ENCODE measurements at regions not wholly inside any gene's neighbourhood (a gene's known extent, or its start where the extent isn't known, plus 50 kb on each side); places are given as distances from the start of the nearest gene placed in this dataset.

- H3K27me3 Mint-ChIP-seq (ENCODE audit: low read depth in 3 of 3): peaks cover 2 to 6% (median 3%) of the 10 kb centered on the region in 3 donors
- Histone ChIP-seq H3K4me3 (replicated peaks in 1 of 3; ENCODE audit: low read depth in 2 of 3, low read length in 3 of 3) (no peak overlapping the region), H2AFZ (ENCODE audit: insufficient read depth, low read depth, low read length, poor library complexity, severe bottlenecking) (no peak overlapping the region), H3K27ac (ENCODE audit: low read depth in 1 of 2, low read length in 2 of 2) (no peak overlapping the region), H3K36me3 (replicated peaks in 1 of 2; ENCODE audit: control insufficient read depth in 1 of 2, insufficient read depth in 2 of 2, low read length in 2 of 2) (no peaks in the 10 kb centered on the region), H3K9ac (ENCODE audit: insufficient read depth, low read length, poor library complexity, severe bottlenecking) (no peak overlapping the region), H3K4me2 (replicated peaks; ENCODE audit: extremely low read depth, low read length, poor library complexity, severe bottlenecking) (no peak overlapping the region), H3K9me3 (replicated peaks in 1 of 2; ENCODE audit: control insufficient read depth in 1 of 2, insufficient read depth in 1 of 2, low read length in 2 of 2) (no peaks in the 10 kb centered on the region), H3K27me3 (ENCODE audit: control insufficient read depth in 2 of 2, insufficient read depth in 2 of 2, low read length in 2 of 2) (no peaks in the 10 kb centered on the region), H4K20me1 (ENCODE audit: insufficient read depth, low read length) (no peaks in the 10 kb centered on the region), H3K79me2 (ENCODE audit: insufficient read depth, low read length) (no peaks in the 10 kb centered on the region), H3K4me1 (ENCODE audit: control insufficient read depth in 1 of 2, insufficient read depth in 2 of 2, low read length in 2 of 2) (peaks cover 0 to 4% of the 10 kb centered on the region in 2 donors)
- no peaks in the 10 kb centered on the region for H3K9me3 Mint-ChIP-seq
- intact Hi-C loops (cut with micrococcal nuclease): loop anchor here in 1 of 2 donors (10.0 kb wide), 1 partner anchor 312 kb away; no protein-coding TSS in a partner anchor
- no peak for DNase-seq
- peak overlapping the region in 1 of 7 donors; percentile 19 for H3K27ac Mint-ChIP-seq
- H3K36me3 Mint-ChIP-seq: no peaks in the 10 kb centered on the region
- TF ChIP-seq CTCF (IDR thresholded peaks at IDR 0.05): no peak
- WGBS (ENCODE audit: insufficient coverage): 94% methylated on average over 3 of the region's 4 CpGs
- H3K4me1 Mint-ChIP-seq: peaks cover 11% of the 10 kb centered on the region
- no peak overlapping the region for H3K4me3 Mint-ChIP-seq
These were observed 114.8 kb upstream of the WDR11 start for GRCh38 chr10:120736377-120736776.

DNA sequence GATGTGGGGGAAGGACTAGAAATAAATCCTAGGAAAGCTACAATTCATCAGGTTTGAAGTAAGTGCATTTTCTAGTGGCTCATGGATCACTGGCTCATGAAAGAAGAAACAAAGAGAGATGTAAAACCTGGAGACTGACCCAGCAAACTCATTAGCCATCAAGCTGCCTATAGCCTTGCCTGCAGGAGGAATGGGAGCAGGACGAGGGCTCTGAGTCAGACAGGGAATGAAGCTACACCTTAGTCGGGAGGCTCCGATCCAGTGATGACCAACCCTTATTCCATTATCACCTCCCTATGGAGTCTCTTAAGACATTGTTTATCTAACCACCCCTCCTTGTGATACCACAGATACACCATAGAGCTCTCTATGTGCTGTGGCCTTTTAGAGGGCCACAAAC is 112.5 kb upstream of the WDR11 start:
- H2AFZ ChIP-seq (ENCODE audit: insufficient read depth, low read depth, low read length, poor library complexity, severe bottlenecking): no peak overlapping the region
- no peak overlapping the region for H3K27ac ChIP-seq (ENCODE audit: low read depth in 1 of 2, low read length in 2 of 2)
- Mint-ChIP-seq H3K36me3 (no peaks in the 10 kb centered on the region), H3K4me1 (peaks cover 11% of the 10 kb centered on the region), H3K27me3 (ENCODE audit: low read depth in 3 of 3) (peaks cover 2 to 6% (median 2%) of the 10 kb centered on the region in 3 donors), H3K27ac (no peak overlapping the region), H3K9me3 (peaks cover 0 to under 1% (median 0%) of the 10 kb centered on the region in 7 donors), H3K4me3 (no peak overlapping the region)
- no peak overlapping the region for H3K4me3 ChIP-seq (replicated peaks in 1 of 3; ENCODE audit: low read depth in 2 of 3, low read length in 3 of 3)
- no peaks in the 10 kb centered on the region for H3K79me2 ChIP-seq (ENCODE audit: insufficient read depth, low read length)
- H3K36me3 ChIP-seq (replicated peaks in 1 of 2; ENCODE audit: control insufficient read depth in 1 of 2, insufficient read depth in 2 of 2, low read length in 2 of 2): no peaks in the 10 kb centered on the region
- no peaks in the 10 kb centered on the region for H3K9me3 ChIP-seq (replicated peaks in 1 of 2; ENCODE audit: control insufficient read depth in 1 of 2, insufficient read depth in 1 of 2, low read length in 2 of 2)
- H3K4me1 ChIP-seq (ENCODE audit: control insufficient read depth in 1 of 2, insufficient read depth in 2 of 2, low read length in 2 of 2): peaks cover 0 to 4% of the 10 kb centered on the region in 2 donors
- TF ChIP-seq CTCF (IDR thresholded peaks at IDR 0.05): no peak
- intact Hi-C loops (cut with micrococcal nuclease): loop anchor here in 1 of 2 donors (10.0 kb wide), 1 partner anchor 314 kb away; no protein-coding TSS in a partner anchor
- H4K20me1 ChIP-seq (ENCODE audit: insufficient read depth, low read length): no peaks in the 10 kb centered on the region
- no peaks in the 10 kb centered on the region for H3K27me3 ChIP-seq (ENCODE audit: control insufficient read depth in 2 of 2, insufficient read depth in 2 of 2, low read length in 2 of 2)
- no peak for DNase-seq
- H3K9ac ChIP-seq (ENCODE audit: insufficient read depth, low read length, poor library complexity, severe bottlenecking): no peak overlapping the region
- no peak overlapping the region for H3K4me2 ChIP-seq (replicated peaks; ENCODE audit: extremely low read depth, low read length, poor library complexity, severe bottlenecking)
- WGBS (ENCODE audit: insufficient coverage): 100% methylated on average over 1 of the region's 3 CpGs

Data from CD14-positive monocyte (primary cell).